Mammary epithelial cell (primary cell): ENCODE measurements at regions not wholly inside any gene's neighbourhood (a gene's known extent, or its start where the extent isn't known, plus 50 kb on each side); places are given as distances from the start of the nearest gene placed in this dataset.

ENCODE experiments used
- CTCF ChIP-seq, 2 donors: IDR thresholded peaks in 1 of 2; conservative IDR thresholded peaks in 1 of 2; 2 replicates each; pipeline ENCODE4 v1.5.1; 2011 to 2012; ENCODE audit warnings: inconsistent platforms in 2 of 2, low read length in 2 of 2, mild to moderate bottlenecking in 2 of 2, control low read depth in 1 of 2, low read depth in 1 of 2; ENCODE audit not compliant: insufficient read depth in 1 of 2; ENCODE audit errors: extremely low read depth in 1 of 2
- EZH2 ChIP-seq: IDR thresholded peaks from 2 replicates; pipeline ENCODE4 v1.6.1; 2012; ENCODE audit warnings: low read length, inconsistent platforms, borderline replicate concordance

- no peak for TF ChIP-seq CTCF (conservative IDR thresholded peaks at IDR 0.05 in 1 of 2, IDR thresholded peaks at IDR 0.05 in 1 of 2; ENCODE audit: extremely low read depth in 1 of 2, insufficient read depth in 1 of 2, low read depth in 1 of 2, low read length in 2 of 2)
- no peak for TF ChIP-seq EZH2
Observed at GRCh38 chr18:50456285-50456684, 81.4 kb downstream of the SKA1 start.
